ENCODE measurements at regions not wholly inside any gene's neighbourhood (a gene's known extent, or its start where the extent isn't known, plus 50 kb on each side); places are given as distances from the start of the nearest gene placed in this dataset.

GRCh38 chr4:45985038-45985437 is 138.8 kb downstream of the GABRG1 start:
- TF ChIP-seq USF1 (IDR thresholded peaks at IDR 0.05) (no peak), RAD21 (IDR thresholded peaks at IDR 0.05; ENCODE audit: low read depth) (no peak), NFIC (IDR thresholded peaks at IDR 0.05) (no peak), TCF12 (IDR thresholded peaks at IDR 0.05; ENCODE audit: low read depth) (no peak), EGR1 (IDR thresholded peaks at IDR 0.05) (no peak), REST (IDR thresholded peaks at IDR 0.05; ENCODE audit: low read depth) (no peak), YY1 (IDR thresholded peaks at IDR 0.05; ENCODE audit: low read depth) (no peak), TAF1 (IDR thresholded peaks at IDR 0.05; ENCODE audit: low read depth) (no peak), TEAD4 (IDR thresholded peaks at IDR 0.05) (no peak), EP300 (IDR thresholded peaks at IDR 0.05; ENCODE audit: borderline replicate concordance) (no peak), FOXM1 (IDR thresholded peaks at IDR 0.05; ENCODE audit: borderline replicate concordance, low read depth) (no peak), ZBTB7A (IDR thresholded peaks at IDR 0.05; ENCODE audit: low read depth) (no peak), CREB1 (IDR thresholded peaks at IDR 0.05; ENCODE audit: low read depth) (no peak), MAX (IDR thresholded peaks at IDR 0.05) (no peak), CEBPB (IDR thresholded peaks at IDR 0.05) (no peak)

- 0 out of 2 replicates have a peak, but pooled peaks have one; percentile 27 for TF ChIP-seq RAD21 (IDR thresholded peaks at IDR 0.05; ENCODE audit: low read depth)
- TF ChIP-seq REST (IDR thresholded peaks at IDR 0.05; ENCODE audit: low read depth), result no peak
Observed at GRCh38 chr4:45971108-45971507, 152.7 kb downstream of the GABRG1 start.

GRCh38 chr4:45957353-45957752 is 166.5 kb downstream of the GABRG1 start:
- TF ChIP-seq YY1 (IDR thresholded peaks at IDR 0.05; ENCODE audit: low read depth) (no peak), MAX (IDR thresholded peaks at IDR 0.05) (no peak), TCF12 (IDR thresholded peaks at IDR 0.05; ENCODE audit: low read depth) (no peak), TEAD4 (IDR thresholded peaks at IDR 0.05) (no peak), EGR1 (IDR thresholded peaks at IDR 0.05) (no peak), RAD21 (IDR thresholded peaks at IDR 0.05; ENCODE audit: low read depth) (no peak), USF1 (IDR thresholded peaks at IDR 0.05) (no peak), NFIC (IDR thresholded peaks at IDR 0.05) (no peak), EP300 (IDR thresholded peaks at IDR 0.05; ENCODE audit: borderline replicate concordance) (no peak), REST (IDR thresholded peaks at IDR 0.05; ENCODE audit: low read depth) (no peak)

GRCh38 chr4:45954276-45954675 is 169.6 kb downstream of the GABRG1 start:
- no peak for TF ChIP-seq ZBTB7A (IDR thresholded peaks at IDR 0.05; ENCODE audit: low read depth)
- no peak for TF ChIP-seq EP300 (IDR thresholded peaks at IDR 0.05; ENCODE audit: borderline replicate concordance)
- TF ChIP-seq CREB1 (IDR thresholded peaks at IDR 0.05; ENCODE audit: low read depth), result no peak
- no peak for TF ChIP-seq TAF1 (IDR thresholded peaks at IDR 0.05; ENCODE audit: low read depth)
- TF ChIP-seq YY1 (IDR thresholded peaks at IDR 0.05; ENCODE audit: low read depth), result no peak
- no peak for TF ChIP-seq USF1 (IDR thresholded peaks at IDR 0.05)
- no peak for TF ChIP-seq TEAD4 (IDR thresholded peaks at IDR 0.05)
- no peak for TF ChIP-seq FOXM1 (IDR thresholded peaks at IDR 0.05; ENCODE audit: borderline replicate concordance, low read depth)
- TF ChIP-seq MAX (IDR thresholded peaks at IDR 0.05), result no peak
- TF ChIP-seq NFIC (IDR thresholded peaks at IDR 0.05), result no peak
- TF ChIP-seq RAD21 (IDR thresholded peaks at IDR 0.05; ENCODE audit: low read depth), result no peak
- TF ChIP-seq EGR1 (IDR thresholded peaks at IDR 0.05), result no peak
- no peak for TF ChIP-seq REST (IDR thresholded peaks at IDR 0.05; ENCODE audit: low read depth)
- no peak for TF ChIP-seq CEBPB (IDR thresholded peaks at IDR 0.05)
- no peak for TF ChIP-seq TCF12 (IDR thresholded peaks at IDR 0.05; ENCODE audit: low read depth)

Data from Ishikawa (cell line).